ENCODE measurements at regions not wholly inside any gene's neighbourhood (a gene's known extent, or its start where the extent isn't known, plus 50 kb on each side); places are given as distances from the start of the nearest gene placed in this dataset.

DNA sequence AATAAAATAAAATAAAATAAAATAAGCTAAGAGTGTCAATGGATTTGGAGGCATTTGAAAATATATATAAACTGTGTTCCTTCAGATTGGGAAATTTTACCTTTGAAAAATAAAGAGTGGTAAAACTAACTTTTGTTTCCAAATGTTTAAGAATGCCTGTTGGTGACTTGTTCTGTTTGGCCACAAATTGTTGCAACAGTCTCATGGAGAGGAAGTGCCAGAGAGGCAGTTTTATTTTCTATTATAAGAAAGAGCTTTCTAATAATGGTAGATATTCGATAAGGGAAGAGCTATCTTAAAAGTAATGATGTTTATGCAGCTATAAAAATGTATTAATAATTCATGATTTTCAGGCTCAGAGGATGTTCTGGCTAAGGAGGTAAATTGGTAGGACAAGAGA lies 68.8 kb upstream of the MDGA2 start:
- TF ChIP-seq POLR2A (IDR thresholded peaks at IDR 0.05): no peak
- TF ChIP-seq CTCF (IDR thresholded peaks at IDR 0.05): no peak
- H3K9me3 ChIP-seq: no peaks in the 10 kb centered on the region
- no peak overlapping the region for H3K4me3 ChIP-seq
- no peak overlapping the region for H3K27ac ChIP-seq
- H3K27me3 ChIP-seq: no peaks in the 10 kb centered on the region
- WGBS (ENCODE audit: insufficient coverage, low coverage, low lambda C conversion rate, missing lambda C conversion rate): 29% methylated on average over 1 of the region's 1 CpG
- no peaks in the 10 kb centered on the region for H3K36me3 ChIP-seq
- intact Hi-C loops (cut with DNase I): no loop called here
- DNase-seq (no peak), ATAC-seq (no peak)
- H3K4me1 ChIP-seq: no peaks in the 10 kb centered on the region

GRCh38 chr14:47739541-47739940 lies 64.1 kb upstream of the MDGA2 start:
- 60% methylated on average over 1 of the region's 1 CpG for WGBS (ENCODE audit: insufficient coverage, low coverage, low lambda C conversion rate, missing lambda C conversion rate)
- ATAC-seq: no peak
- H3K4me1 ChIP-seq: no peaks in the 10 kb centered on the region
- no peak overlapping the region for H3K27ac ChIP-seq
- TF ChIP-seq CTCF (IDR thresholded peaks at IDR 0.05) (no peak), POLR2A (IDR thresholded peaks at IDR 0.05) (no peak)
- intact Hi-C loops (cut with DNase I): no loop called here
- H3K36me3 ChIP-seq: no peaks in the 10 kb centered on the region
- H3K4me3 ChIP-seq: no peak overlapping the region
- DNase-seq: no peak
- H3K27me3 ChIP-seq: no peaks in the 10 kb centered on the region
- no peaks in the 10 kb centered on the region for H3K9me3 ChIP-seq

GRCh38 chr14:47730296-47730695 lies 54.9 kb upstream of the MDGA2 start:
- no peaks in the 10 kb centered on the region for H3K27me3 ChIP-seq
- DNase-seq (no peak), ATAC-seq (no peak)
- 25% methylated on average over 3 of the region's 3 CpGs for WGBS (ENCODE audit: insufficient coverage, low coverage, low lambda C conversion rate, missing lambda C conversion rate)
- H3K27ac ChIP-seq: no peak overlapping the region
- no peak for TF ChIP-seq CTCF (IDR thresholded peaks at IDR 0.05)
- TF ChIP-seq POLR2A (IDR thresholded peaks at IDR 0.05): no peak
- H3K9me3 ChIP-seq: no peaks in the 10 kb centered on the region
- no peak overlapping the region for H3K4me3 ChIP-seq
- intact Hi-C loops (cut with DNase I): no loop called here
- no peaks in the 10 kb centered on the region for H3K36me3 ChIP-seq
- H3K4me1 ChIP-seq: no peaks in the 10 kb centered on the region

MicroRNA genes in the stretch of these regions (microRNA counts, 767-probe panel; counts per million panel counts)
- 237 counts per million for microRNA hsa-miR-548y

Small RNAs in the stretch of these regions (microRNA-seq; reads per million reads assigned to microRNA genes)
- gene MIR548Y: 0 reads per million in 2 donors

Small RNAs in the stretch of these regions (small RNA-seq; reads per million reads assigned to genes)
- gene AL121576.1 (0 reads per million in 2 experiments), gene AL512360.1 (0 reads per million in 2 experiments), gene MIR548Y (0 reads per million in 2 experiments), gene RNU6-297P (0 reads per million in 2 experiments)
